GM12864 (cell line): ENCODE measurements at regions not wholly inside any gene's neighbourhood (a gene's known extent, or its start where the extent isn't known, plus 50 kb on each side); places are given as distances from the start of the nearest gene placed in this dataset.

Source experiments
- DNase-seq: peaks from one replicate; pipeline ENCODE4 v3.0.0-alpha.2; 2011; ENCODE audit warnings: low read depth
- H3K4me3 ChIP-seq: 2 replicates; pipeline ENCODE4 v1.5.1; 2011; ENCODE audit warnings: mild to moderate bottlenecking, low read depth, low read length, control low read depth
- CTCF ChIP-seq: IDR thresholded peaks from 2 replicates; pipeline ENCODE4 v1.5.1; 2011; ENCODE audit warnings: low read depth, mild to moderate bottlenecking, moderate library complexity, low read length, control low read depth, inconsistent platforms; ENCODE audit errors: missing control alignments

- no peak overlapping the region for H3K4me3 ChIP-seq
- no peak for DNase-seq
- no peak for TF ChIP-seq CTCF
These were observed 512.1 kb downstream of the SQOR start for GRCh38 chr15:46146915-46147314.

GRCh38 chr15:46151786-46152185 is 517.0 kb downstream of the SQOR start:
- no peak overlapping the region for H3K4me3 ChIP-seq
- no peak for TF ChIP-seq CTCF
- no peak for DNase-seq

GRCh38 chr15:46166750-46167149 is 531.9 kb downstream of the SQOR start:
- DNase-seq, result no peak
- no peak overlapping the region for H3K4me3 ChIP-seq
- TF ChIP-seq CTCF, result no peak

- DNase-seq, result no peak
- TF ChIP-seq CTCF, result no peak
- no peak overlapping the region for H3K4me3 ChIP-seq
These were observed 535.5 kb downstream of the SQOR start for GRCh38 chr15:46170326-46170725.

GRCh38 chr15:46174122-46174521 is 539.3 kb downstream of the SQOR start:
- no peak for TF ChIP-seq CTCF
- no peak for DNase-seq
- H3K4me3 ChIP-seq, result no peak overlapping the region

- TF ChIP-seq CTCF, result no peak
- no peak for DNase-seq
- H3K4me3 ChIP-seq, result no peak overlapping the region
These were observed 542.4 kb downstream of the SQOR start for GRCh38 chr15:46177219-46177618.

- no peak overlapping the region for H3K4me3 ChIP-seq
- TF ChIP-seq CTCF, result no peak
- DNase-seq, result no peak
These were observed 543.3 kb downstream of the SQOR start for GRCh38 chr15:46178138-46178537.
